Pulmonary artery endothelial cell (primary cell): ENCODE measurements at regions not wholly inside any gene's neighbourhood (a gene's known extent, or its start where the extent isn't known, plus 50 kb on each side); places are given as distances from the start of the nearest gene placed in this dataset.

ENCODE experiments used
- DNase-seq: peaks from one replicate; pipeline ENCODE4 v3.0.0-alpha.2; 2011; ENCODE audit warnings: low read depth, low spot score

DNA sequence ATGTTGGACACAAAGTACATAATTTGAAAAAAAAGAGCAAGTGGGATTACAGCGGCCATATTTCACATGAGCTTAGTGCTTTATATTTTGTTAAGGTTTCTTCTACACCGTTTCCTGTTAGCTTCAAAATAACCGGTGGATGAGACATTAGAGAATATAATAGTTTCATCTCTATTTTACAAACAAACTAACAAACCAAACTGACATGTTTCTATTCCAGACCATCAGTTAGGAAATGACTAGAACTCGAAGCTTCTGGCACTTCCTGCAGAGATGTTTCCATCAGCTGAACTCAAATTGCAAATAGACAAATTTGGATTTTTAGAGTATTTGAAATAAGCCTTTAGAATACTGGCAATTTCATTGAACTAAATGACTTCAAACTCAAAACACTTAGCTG is 86.5 kb downstream of the MTRR start:
- DNase-seq, result no peak

GRCh38 chr5:7957329-7957728 is 88.4 kb downstream of the MTRR start:
- no peak for DNase-seq

DNA sequence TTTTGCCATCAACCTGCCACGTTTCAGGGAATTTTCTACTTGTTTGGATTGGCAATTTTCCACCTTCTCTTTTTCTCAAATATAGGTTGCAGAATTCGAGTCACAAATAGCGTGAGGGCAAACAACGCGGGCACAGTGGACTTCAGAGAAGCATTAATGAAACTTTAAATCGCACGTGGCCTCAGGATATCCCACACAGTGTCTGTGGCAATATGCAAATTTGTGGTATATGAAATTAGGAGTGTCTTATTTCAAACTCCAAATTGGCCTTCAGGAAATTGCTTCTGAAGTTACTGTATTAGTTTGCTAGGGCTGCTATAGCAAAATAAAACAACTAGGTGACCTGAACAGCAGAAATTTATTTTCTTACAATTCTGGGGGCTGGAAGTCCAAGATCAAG is 91.2 kb downstream of the MTRR start:
- DNase-seq, result no peak

- no peak for DNase-seq
Measured at GRCh38 chr5:7961540-7961939, 92.6 kb downstream of the MTRR start.

DNA sequence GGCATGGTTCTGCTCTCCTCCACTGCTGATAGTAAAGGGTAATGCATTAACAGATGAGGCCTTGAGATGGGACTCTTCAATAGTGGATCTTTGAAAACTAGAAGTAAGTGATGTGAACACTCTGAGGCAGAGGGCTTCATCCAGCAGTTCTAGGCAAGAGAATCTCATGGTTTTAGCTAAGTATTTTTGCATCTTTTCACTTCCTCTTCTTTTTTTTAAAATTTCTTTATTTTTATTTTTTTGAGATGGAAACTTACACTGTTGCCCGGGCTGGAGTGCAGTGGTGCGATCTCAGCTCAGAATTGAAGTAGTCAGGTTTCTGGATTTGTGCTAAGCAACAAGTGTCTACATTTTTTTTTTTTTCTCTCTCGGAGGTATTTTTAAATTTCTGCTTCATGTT is 101.9 kb downstream of the MTRR start:
- DNase-seq, result no peak

- DNase-seq, result no peak
Measured at GRCh38 chr5:7976411-7977190, 107.7 kb downstream of the MTRR start.

DNA sequence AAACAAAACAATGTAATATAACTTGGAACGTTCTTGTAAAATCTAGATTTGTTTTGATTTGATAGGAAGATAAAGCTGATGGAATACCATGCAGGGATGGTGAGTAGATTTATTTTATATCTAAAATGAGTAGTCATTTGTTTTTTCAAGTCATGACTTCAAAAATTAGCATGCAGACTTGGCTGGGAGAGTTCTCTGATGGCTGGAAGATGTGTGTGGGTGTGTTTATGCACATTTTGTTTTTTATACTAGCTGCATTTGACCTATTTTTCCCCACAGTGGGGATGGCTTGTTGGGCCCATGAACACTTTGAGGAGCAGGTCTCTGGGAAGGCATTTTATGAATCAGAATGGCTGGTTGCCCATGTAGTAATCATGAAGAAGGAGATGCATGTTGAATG is 109.2 kb downstream of the MTRR start:
- DNase-seq, result no peak

- DNase-seq, result no peak
Measured at GRCh38 chr5:7978991-7979390, 110.0 kb downstream of the MTRR start.

DNA sequence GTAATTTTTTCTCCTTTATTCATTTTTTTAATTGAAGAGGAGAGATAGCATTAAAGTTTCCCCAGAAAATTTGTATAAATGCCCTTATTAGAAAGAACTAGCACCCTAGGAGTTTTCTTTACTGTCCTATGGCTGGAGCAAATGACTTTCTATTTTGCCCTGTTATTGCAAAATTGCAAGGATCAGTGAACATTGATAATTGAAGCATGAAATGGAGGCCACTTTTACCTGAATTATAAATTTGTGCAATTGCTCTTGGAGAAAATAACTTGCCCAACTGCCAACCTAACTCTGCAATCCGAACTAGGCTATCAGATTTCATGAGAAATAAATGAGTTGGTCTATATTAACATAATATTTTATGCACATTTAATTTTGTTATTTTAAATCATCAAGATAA is 111.9 kb downstream of the MTRR start:
- no peak for DNase-seq

DNA sequence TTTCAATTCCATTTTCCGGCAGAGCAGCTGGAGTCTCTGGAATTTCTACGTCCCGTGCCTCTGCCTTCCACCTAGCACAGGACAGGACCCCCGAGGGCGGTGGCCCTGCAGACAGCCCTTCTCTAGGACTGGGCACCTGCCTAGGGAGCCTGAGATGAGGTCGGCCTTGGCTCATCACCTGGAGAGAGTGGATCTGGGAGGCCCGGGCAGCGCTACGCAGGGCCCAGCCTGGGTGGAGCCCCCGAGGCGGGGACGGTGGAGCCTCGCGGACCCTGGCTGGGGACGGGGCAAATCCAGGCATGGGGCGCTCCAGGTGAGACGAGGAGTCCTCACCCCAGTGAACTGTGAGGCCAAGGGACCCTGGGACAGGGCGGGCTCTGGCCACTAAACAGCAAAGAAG is 114.5 kb downstream of the MTRR start:
- no peak for DNase-seq

GRCh38 chr5:7991125-7991821 is 122.3 kb downstream of the MTRR start:
- no peak for DNase-seq

DNA sequence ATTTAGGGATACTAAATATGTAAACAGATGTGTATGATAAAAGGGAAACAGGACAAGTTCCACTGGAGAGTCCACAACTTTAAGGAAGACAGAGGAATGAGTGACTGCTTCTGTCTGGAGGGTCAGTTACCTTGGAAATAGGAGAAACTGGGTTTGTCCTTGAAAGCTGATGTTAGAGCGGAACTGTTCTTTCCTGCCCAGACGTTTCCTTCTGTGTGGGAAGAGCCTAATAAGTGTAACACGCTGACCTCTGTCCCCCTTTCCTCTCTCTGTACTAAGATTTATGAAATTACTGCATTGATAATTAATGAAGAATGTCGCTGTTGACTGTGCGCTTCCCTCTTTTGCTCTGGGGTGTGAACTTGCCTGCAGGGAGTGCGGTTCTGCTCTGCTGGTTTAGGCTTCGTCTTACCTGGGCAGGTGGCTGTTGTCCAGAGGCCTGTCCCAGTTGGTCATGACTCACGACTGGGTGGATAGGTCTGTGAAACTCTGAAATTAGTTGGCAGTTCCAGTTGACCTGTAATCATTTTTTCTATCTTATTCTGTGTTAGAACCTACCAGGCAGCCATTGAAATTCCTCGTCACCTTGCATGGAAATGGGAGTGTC is 126.8 kb downstream of the MTRR start:
- no peak for DNase-seq

GRCh38 chr5:8005416-8005815 is 136.5 kb downstream of the MTRR start:
- DNase-seq, result no peak

DNA sequence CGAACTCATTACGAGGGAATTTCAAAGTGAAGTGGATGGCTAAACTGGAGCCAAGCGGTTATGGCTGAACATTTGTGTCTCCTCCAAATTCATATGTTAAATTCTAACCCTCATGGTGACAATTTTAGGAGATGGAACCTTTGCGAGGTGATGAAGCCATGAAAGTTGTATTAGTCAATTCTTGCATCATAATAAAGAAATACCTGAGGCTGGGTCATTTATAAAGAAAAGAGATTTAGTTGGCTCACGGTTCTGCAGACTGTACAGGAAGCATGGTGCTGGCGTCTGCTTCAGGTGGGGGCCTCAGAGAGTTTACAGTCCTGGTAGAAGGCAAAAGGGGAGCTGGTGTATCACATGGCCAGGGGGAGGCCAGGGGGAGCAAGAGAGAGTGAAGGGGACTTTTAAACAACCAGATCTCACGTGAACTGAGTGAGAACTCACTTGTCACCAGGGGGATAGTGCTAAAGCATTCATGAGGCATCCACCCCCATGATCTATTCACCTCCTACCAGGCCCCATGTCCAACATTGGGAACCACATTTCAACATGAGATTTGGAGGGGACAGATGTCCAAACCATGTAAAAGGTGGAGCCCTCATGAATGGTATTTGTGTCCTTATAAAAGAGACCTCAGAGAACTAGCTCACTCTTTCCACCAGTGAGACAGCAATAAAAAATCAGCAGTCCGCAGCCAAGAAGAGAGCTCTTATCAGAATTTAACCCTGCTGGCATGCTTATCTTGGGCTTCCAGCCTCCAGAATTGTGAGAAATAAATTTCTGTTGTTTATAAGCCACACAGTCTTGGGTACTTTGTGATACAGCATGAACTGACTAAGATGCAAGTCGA is 143.4 kb downstream of the MTRR start:
- DNase-seq, result no peak

GRCh38 chr5:8013948-8014710 is 145.2 kb downstream of the MTRR start:
- DNase-seq, result no peak

DNA sequence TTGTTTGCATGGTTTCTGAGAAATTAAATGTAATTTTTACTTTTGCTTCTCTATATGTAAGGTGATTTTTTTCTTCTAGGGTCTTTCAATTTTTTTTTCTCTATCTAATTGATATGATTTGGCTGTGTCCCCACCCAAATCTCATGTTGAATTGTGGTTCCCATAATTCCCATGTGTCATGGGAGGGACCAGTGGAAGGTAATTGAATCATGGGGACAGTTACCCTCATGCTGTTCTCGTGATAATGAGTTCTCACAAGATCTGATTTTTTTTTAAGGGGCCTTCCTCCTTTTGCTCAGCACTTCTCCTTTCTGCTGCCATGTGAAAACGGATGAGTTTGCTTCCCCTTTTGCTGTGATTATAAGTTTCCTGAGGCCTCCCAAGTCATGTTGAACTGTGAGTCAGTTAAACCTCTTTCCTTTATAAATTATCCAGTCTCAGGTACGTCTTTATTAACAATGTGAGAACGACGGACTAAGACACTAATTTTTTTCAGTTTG is 150.8 kb downstream of the MTRR start:
- no peak for DNase-seq

DNA sequence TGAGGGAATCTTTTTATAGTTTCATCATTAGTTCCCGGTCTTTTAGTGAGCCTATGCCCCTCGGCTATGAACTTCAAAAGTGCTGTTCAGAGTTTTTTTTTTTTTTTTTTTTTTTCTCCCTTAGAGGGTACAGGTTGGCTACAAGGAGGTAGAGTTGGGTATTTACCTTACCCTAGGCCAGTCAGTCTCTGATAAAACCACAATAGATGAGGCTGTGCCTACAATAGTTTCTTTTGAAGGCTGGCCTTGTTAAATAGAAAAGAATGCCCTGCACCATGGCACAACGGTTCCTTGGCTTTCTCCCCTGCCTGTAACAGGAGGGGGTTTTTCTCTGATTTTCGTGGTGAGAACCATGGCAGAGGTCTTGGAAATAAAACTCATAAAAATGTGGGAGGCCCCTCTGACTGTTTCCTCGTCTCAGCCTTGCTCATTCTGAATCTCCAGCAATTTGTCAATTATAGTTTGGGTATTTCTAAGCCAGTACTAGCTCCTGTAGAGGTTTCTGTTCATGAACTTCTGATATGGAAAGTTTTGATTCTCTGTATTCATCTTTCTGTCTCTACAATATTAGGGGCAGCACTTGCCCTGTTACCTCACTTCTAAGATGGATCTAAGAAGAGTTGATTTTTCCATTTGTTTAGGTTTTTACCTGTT is 152.0 kb downstream of the MTRR start:
- DNase-seq, result no peak

DNA sequence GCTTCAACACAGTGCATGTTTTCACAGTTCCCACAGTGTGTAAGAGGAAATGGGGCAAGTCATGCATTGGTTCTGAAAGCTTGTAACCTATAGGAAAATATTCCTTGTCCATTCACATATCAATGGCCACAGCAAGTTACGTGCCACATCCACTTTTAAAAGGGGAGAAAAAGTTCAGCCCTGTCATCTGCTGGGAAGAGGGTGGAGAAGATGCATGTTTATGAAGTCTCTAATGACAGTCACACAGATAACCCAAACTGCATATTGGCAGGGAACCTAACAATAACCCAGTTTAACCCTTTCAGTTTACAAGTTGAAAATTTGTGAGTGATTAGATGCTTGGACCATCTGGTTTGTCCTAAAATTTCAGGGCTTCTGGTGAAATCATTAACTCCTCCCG is 159.3 kb downstream of the MTRR start:
- DNase-seq, result no peak

DNA sequence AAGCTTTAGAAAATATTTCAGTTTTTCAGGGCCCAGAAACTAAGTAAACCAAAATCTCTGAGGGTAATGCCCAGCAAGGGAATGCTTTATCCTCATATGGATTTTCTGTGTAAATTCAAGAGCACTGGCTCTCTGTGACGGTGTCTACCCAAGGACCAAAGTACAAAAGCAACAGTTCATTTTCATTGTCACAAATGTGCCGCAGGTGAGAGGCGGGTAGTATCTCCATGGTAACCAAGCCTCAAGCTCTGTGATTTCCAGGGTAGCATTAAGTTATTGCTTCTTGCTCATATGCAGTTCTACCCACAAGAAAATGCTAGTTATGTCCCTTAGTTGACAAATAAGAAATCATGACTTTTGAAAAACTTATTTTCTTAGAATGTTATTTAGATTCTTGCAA is 164.3 kb downstream of the MTRR start:
- DNase-seq, result no peak

GRCh38 chr5:8034852-8035251 is 165.9 kb downstream of the MTRR start:
- DNase-seq, result no peak
